Mesendoderm (in vitro differentiated cells): ENCODE measurements at regions not wholly inside any gene's neighbourhood (a gene's known extent, or its start where the extent isn't known, plus 50 kb on each side); places are given as distances from the start of the nearest gene placed in this dataset.

Source experiments
- DNase-seq: peaks from one replicate; pipeline ENCODE4 v3.0.0; 2013
- H2AK5ac ChIP-seq: 2 replicates; pipeline ENCODE4 v1.6.1; 2013; ENCODE audit warnings: low read length, inconsistent platforms
- H2BK120ac ChIP-seq: 2 replicates; pipeline ENCODE4 v1.6.1; 2013; ENCODE audit warnings: low read depth, mild to moderate bottlenecking, low read length, moderate library complexity, mixed read lengths
- H2BK15ac ChIP-seq: replicated peaks from 2 replicates; pipeline ENCODE4 v1.6.1; 2013; ENCODE audit warnings: low read depth, mild to moderate bottlenecking, moderate library complexity
- H2BK5ac ChIP-seq: 2 replicates; pipeline ENCODE4 v1.6.1; 2013; ENCODE audit warnings: low read length, inconsistent platforms
- H3K18ac ChIP-seq: 2 replicates; pipeline ENCODE4 v1.6.1; 2013; ENCODE audit warnings: mild to moderate bottlenecking, low read length, mixed read lengths
- H3K23ac ChIP-seq: one replicate; pipeline ENCODE4 v1.6.1; 2013; ENCODE audit warnings: low read length
- H3K27ac ChIP-seq: 2 replicates; pipeline ENCODE4 v1.5.1; 2013; ENCODE audit warnings: low read depth, mild to moderate bottlenecking, inconsistent platforms, low read length, moderate library complexity
- H3K27me3 ChIP-seq: 2 replicates; pipeline ENCODE4 v1.6.1; 2013; ENCODE audit warnings: low read length, control low read depth, mild to moderate bottlenecking, inconsistent platforms; ENCODE audit not compliant: insufficient read depth, poor library complexity
- H3K36me3 ChIP-seq: 2 replicates; pipeline ENCODE4 v1.6.1; 2013; ENCODE audit warnings: low read length, inconsistent platforms; ENCODE audit not compliant: control insufficient read depth, insufficient read depth
- H3K4ac ChIP-seq: one replicate; pipeline ENCODE4 v1.6.1; 2013; ENCODE audit warnings: low read depth, mild to moderate bottlenecking, low read length, moderate library complexity
- H3K4me1 ChIP-seq: 2 replicates; pipeline ENCODE4 v1.6.1; 2013; ENCODE audit warnings: low read depth, low read length, inconsistent platforms; ENCODE audit not compliant: control insufficient read depth
- H3K4me2 ChIP-seq: 2 replicates; pipeline ENCODE4 v1.6.1; 2013; ENCODE audit warnings: low read length
- H3K4me3 ChIP-seq: 2 replicates; pipeline ENCODE4 v1.5.1; 2013; ENCODE audit warnings: mild to moderate bottlenecking, low read length
- H3K56ac ChIP-seq: one replicate; pipeline ENCODE4 v1.6.1; 2013; ENCODE audit warnings: low read length
- H3K79me1 ChIP-seq: 2 replicates; pipeline ENCODE4 v1.6.1; 2013; ENCODE audit warnings: low read length, inconsistent platforms
- H3K79me2 ChIP-seq: 2 replicates; pipeline ENCODE4 v1.6.1; 2013; ENCODE audit warnings: mild to moderate bottlenecking, low read length; ENCODE audit not compliant: control insufficient read depth, insufficient read depth
- H3K9ac ChIP-seq: 2 replicates; pipeline ENCODE4 v1.6.1; 2013; ENCODE audit warnings: low read length, inconsistent platforms
- H4K5ac ChIP-seq: one replicate; pipeline ENCODE4 v1.6.1; 2013; ENCODE audit warnings: low read length
- H4K8ac ChIP-seq: one replicate; pipeline ENCODE4 v1.6.1; 2013; ENCODE audit warnings: low read depth, mild to moderate bottlenecking, control low read depth, low read length, moderate library complexity
- WGBS: extraction: QIAGEN DNeasy Blood & Tissue Kit; methylation state at CpG from one replicate; pipeline ENCODE4 v1.1.7; 2013; ENCODE audit warnings: low lambda C conversion rate, missing lambda C conversion rate; ENCODE audit not compliant: insufficient coverage; ENCODE audit errors: extremely low coverage; 5-methylcytosine and 5-hydroxymethylcytosine counted together

DNA sequence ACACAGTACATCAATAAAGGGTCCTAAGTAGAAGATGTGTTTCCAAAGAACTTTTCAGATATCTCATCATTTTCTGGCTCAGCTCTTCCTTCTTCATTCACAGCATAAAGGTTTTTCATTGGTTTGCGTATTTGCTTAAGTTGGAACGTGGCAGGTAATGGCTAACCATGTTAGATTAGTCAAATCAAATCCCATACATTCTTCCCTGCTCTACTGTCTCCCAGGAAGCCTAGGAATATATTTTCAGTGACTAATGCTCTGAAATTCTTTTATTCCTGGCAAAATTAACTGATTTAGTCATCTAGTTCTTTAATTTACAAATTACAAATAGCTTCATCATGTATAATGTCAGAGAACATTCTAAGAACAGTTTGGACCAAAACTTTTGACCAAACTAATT lies 99.6 kb upstream of the TMEM161B start:
- H2BK5ac ChIP-seq = no peak overlapping the region
- H3K4ac ChIP-seq = no peak overlapping the region
- H4K8ac ChIP-seq = no peak overlapping the region
- DNase-seq = no peak
- H3K79me2 ChIP-seq = no peaks in the 10 kb centered on the region
- no CpG with 5 or more reads among the region's 2 CpGs for WGBS
- H4K5ac ChIP-seq = no peak overlapping the region
- H3K9ac ChIP-seq = no peak overlapping the region
- H3K23ac ChIP-seq = no peak overlapping the region
- H2AK5ac ChIP-seq = no peak overlapping the region
- H2BK15ac ChIP-seq = no peak overlapping the region
- H3K36me3 ChIP-seq = no peaks in the 10 kb centered on the region
- no peaks in the 10 kb centered on the region for H3K27me3 ChIP-seq
- H2BK120ac ChIP-seq = no peak overlapping the region
- H3K4me3 ChIP-seq = no peak overlapping the region
- H3K27ac ChIP-seq = no peak overlapping the region
- H3K18ac ChIP-seq = no peak overlapping the region
- H3K56ac ChIP-seq = no peak overlapping the region
- no peaks in the 10 kb centered on the region for H3K4me1 ChIP-seq
- H3K79me1 ChIP-seq = no peaks in the 10 kb centered on the region
- no peak overlapping the region for H3K4me2 ChIP-seq

DNA sequence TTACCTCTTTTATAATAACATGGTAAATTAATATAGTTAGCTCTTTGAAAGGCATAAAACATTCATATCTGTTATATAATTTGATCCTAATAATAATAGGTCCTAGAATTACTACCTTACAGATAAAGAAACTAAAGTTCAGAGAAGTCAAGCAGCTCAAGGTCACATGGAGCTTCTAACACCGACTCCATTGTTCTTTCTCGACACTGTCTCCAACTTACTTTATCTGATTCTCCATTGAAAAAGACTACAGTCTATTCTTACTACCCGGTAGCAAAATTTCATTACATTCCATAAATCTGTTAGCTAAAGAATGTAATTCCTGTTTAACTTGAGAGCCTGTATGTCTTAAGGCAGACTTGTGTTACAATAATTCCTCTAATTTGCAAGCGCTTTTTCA lies 96.3 kb upstream of the TMEM161B start:
- H3K56ac ChIP-seq = no peak overlapping the region

DNA sequence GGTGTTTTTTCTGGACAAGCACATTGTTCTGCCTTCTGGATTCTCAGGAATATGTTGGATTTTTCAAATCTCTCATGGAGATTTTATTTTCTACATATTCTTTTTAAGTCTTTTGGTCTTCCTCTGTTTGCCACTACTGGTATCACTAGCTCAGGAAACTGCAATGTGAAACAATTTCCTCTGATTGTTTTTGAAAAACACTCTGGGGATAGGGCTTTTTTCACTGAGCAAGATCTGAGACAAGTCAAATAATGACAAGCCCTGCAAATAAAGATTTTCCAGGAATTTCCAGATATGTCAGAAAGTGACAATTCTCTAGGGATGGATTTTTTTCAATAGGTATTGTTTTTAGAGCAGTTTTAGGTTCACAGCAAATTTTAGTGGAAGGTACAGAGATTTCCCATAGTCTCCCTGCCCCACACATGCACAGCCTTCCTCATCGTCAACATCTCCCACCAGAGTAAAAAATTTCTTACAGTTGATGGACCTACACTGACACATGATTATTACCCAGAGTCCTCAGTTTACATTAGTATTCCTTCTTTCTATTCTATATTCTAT lies 86.9 kb upstream of the TMEM161B start:
- Histone ChIP-seq H3K4me1 (no peaks in the 10 kb centered on the region), H4K5ac (no peak overlapping the region), H3K4me2 (no peak overlapping the region), H3K9ac (no peak overlapping the region), H3K27me3 (no peaks in the 10 kb centered on the region), H3K36me3 (no peaks in the 10 kb centered on the region), H4K8ac (no peak overlapping the region), H3K56ac (no peak overlapping the region), H2BK5ac (no peak overlapping the region), H2AK5ac (no peak overlapping the region), H3K18ac (no peak overlapping the region), H3K4ac (no peak overlapping the region), H3K79me2 (no peaks in the 10 kb centered on the region), H2BK120ac (no peak overlapping the region), H2BK15ac (no peak overlapping the region), H3K23ac (no peak overlapping the region), H3K4me3 (no peak overlapping the region), H3K79me1 (no peaks in the 10 kb centered on the region), H3K27ac (no peak overlapping the region)
- no CpG with 5 or more reads among the region's 1 CpG for WGBS
- no peak for DNase-seq

More for the DNA sequence above, 96.3 kb upstream of the TMEM161B start:
- Histone ChIP-seq H3K79me2 (no peaks in the 10 kb centered on the region), H3K36me3 (no peaks in the 10 kb centered on the region), H3K4me3 (no peak overlapping the region), H2BK15ac (no peak overlapping the region), H3K23ac (no peak overlapping the region), H3K27ac (no peak overlapping the region), H3K4me1 (no peaks in the 10 kb centered on the region), H2AK5ac (no peak overlapping the region), H4K5ac (no peak overlapping the region), H3K27me3 (no peaks in the 10 kb centered on the region), H2BK120ac (no peak overlapping the region), H3K4me2 (no peak overlapping the region), H3K79me1 (no peaks in the 10 kb centered on the region), H4K8ac (no peak overlapping the region), H3K18ac (no peak overlapping the region), H3K4ac (no peak overlapping the region), H2BK5ac (no peak overlapping the region), H3K9ac (no peak overlapping the region)
- DNase-seq = no peak
- no CpG with 5 or more reads among the region's 4 CpGs for WGBS

DNA sequence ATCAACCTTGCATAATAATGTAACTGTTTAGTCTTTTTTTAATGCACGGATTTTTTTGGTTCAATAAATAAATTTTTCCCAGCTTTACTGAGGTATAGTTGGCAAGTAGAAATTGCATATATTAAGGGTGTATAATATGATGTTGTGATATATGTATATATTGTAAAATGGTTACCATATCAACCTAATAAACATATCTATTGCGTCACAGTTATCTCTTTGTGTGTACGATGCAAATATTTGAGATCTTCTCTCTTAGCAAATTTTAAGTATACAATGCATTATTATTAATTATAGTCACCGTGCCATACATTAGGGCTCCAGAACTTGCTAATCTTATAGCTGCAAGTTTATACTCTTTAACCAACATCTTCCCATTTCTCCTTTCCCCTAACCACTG lies 57.2 kb upstream of the TMEM161B start:
- no peaks in the 10 kb centered on the region for H3K27me3 ChIP-seq
- no peak overlapping the region for H3K56ac ChIP-seq
- no peak overlapping the region for H4K8ac ChIP-seq
- no peak overlapping the region for H2AK5ac ChIP-seq
- H3K4me3 ChIP-seq = no peak overlapping the region
- H3K79me2 ChIP-seq = no peaks in the 10 kb centered on the region
- H3K27ac ChIP-seq = no peak overlapping the region
- H3K23ac ChIP-seq = no peak overlapping the region
- no peak overlapping the region for H3K4me2 ChIP-seq
- no peak overlapping the region for H2BK120ac ChIP-seq
- H3K36me3 ChIP-seq = no peaks in the 10 kb centered on the region
- no peak overlapping the region for H4K5ac ChIP-seq
- no peak overlapping the region for H3K18ac ChIP-seq
- H2BK5ac ChIP-seq = no peak overlapping the region
- no peak overlapping the region for H3K4ac ChIP-seq
- no peak overlapping the region for H2BK15ac ChIP-seq
- no peak for DNase-seq
- H3K4me1 ChIP-seq = no peaks in the 10 kb centered on the region
- H3K79me1 ChIP-seq = no peaks in the 10 kb centered on the region
- WGBS = no CpG with 5 or more reads among the region's 4 CpGs
- H3K9ac ChIP-seq = no peak overlapping the region

DNA sequence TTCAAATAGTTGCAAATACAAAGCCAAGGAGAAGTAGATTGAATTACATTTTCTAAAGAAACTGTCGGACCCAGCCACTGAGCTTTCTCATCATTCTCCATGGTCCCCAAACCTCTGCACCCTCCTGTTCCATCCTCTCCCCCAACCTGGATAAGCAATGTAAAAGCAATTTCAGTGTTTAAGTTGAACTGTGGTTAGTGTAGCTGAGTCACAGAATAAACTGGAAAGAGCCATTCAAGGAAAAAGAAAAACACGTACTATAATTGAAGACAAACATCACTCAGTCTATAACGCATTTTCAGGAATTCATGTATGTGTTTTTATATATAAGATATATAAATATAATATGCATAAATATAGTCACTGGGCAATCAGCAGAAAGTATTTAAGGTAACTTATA lies 54.1 kb upstream of the TMEM161B start:
- no peak overlapping the region for H2BK15ac ChIP-seq
- H3K4me1 ChIP-seq = no peaks in the 10 kb centered on the region
- no peak overlapping the region for H3K9ac ChIP-seq
- H3K79me1 ChIP-seq = no peaks in the 10 kb centered on the region
- no peak overlapping the region for H4K5ac ChIP-seq
- H2BK120ac ChIP-seq = no peak overlapping the region
- H3K4ac ChIP-seq = no peak overlapping the region
- H3K56ac ChIP-seq = no peak overlapping the region
- no peak overlapping the region for H2BK5ac ChIP-seq
- H2AK5ac ChIP-seq = no peak overlapping the region
- no peak overlapping the region for H4K8ac ChIP-seq
- H3K23ac ChIP-seq = no peak overlapping the region
- DNase-seq = no peak
- H3K27me3 ChIP-seq = no peaks in the 10 kb centered on the region
- no peak overlapping the region for H3K4me3 ChIP-seq
- no peaks in the 10 kb centered on the region for H3K79me2 ChIP-seq
- no peak overlapping the region for H3K27ac ChIP-seq
- no CpG with 5 or more reads among the region's 3 CpGs for WGBS
- H3K4me2 ChIP-seq = no peak overlapping the region
- no peak overlapping the region for H3K18ac ChIP-seq
- no peaks in the 10 kb centered on the region for H3K36me3 ChIP-seq
